Neuronal stem cell (in vitro differentiated cells): ENCODE measurements at regions not wholly inside any gene's neighbourhood (a gene's known extent, or its start where the extent isn't known, plus 50 kb on each side); places are given as distances from the start of the nearest gene placed in this dataset.

Experiments used
- DNase-seq: peaks from one replicate; pipeline ENCODE4 v3.0.0-alpha.2; 2013; ENCODE audit warnings: low spot score
- H2AFZ ChIP-seq: one replicate; pipeline ENCODE4 v1.6.1; 2013; ENCODE audit warnings: mild to moderate bottlenecking, low read length, inconsistent platforms
- H2AK5ac ChIP-seq: 2 replicates; pipeline ENCODE4 v1.6.1; 2013; ENCODE audit warnings: low read depth, mild to moderate bottlenecking, inconsistent platforms, low read length, moderate library complexity, mixed read lengths
- H2BK120ac ChIP-seq: 2 replicates; pipeline ENCODE4 v1.6.1; 2013; ENCODE audit warnings: low read depth, mild to moderate bottlenecking, inconsistent platforms, low read length, moderate library complexity, mixed read lengths
- H2BK12ac ChIP-seq: one replicate; pipeline ENCODE4 v1.6.1; 2013; ENCODE audit warnings: low read length, inconsistent platforms
- H2BK15ac ChIP-seq: 2 replicates; pipeline ENCODE4 v1.6.1; 2013; ENCODE audit warnings: mild to moderate bottlenecking, low read length, inconsistent platforms, mixed read lengths
- H2BK5ac ChIP-seq: one replicate; pipeline ENCODE4 v1.6.1; 2013; ENCODE audit warnings: inconsistent platforms, mild to moderate bottlenecking, low read length, moderate library complexity
- H3K14ac ChIP-seq: one replicate; pipeline ENCODE4 v1.6.1; 2013; ENCODE audit warnings: low read length, inconsistent platforms
- H3K18ac ChIP-seq: 2 replicates; pipeline ENCODE4 v1.6.1; 2013; ENCODE audit warnings: low read length, inconsistent platforms
- H3K23ac ChIP-seq: 2 replicates; pipeline ENCODE4 v1.6.1; 2013; ENCODE audit warnings: low read depth, mild to moderate bottlenecking, mixed read lengths, low read length, inconsistent platforms; ENCODE audit not compliant: poor library complexity
- H3K27ac ChIP-seq: replicated peaks from 3 replicates; pipeline ENCODE4 v1.5.1; 2013; ENCODE audit warnings: low read length, inconsistent platforms
- H3K27me3 ChIP-seq, 3 experiments: 2 replicates each; pipeline ENCODE4 v1.6.1; 2013; ENCODE audit warnings: low read length in 3 of 3, mild to moderate bottlenecking in 2 of 3, inconsistent platforms in 1 of 3, low read depth in 1 of 3, mixed read lengths in 1 of 3, moderate library complexity in 1 of 3; ENCODE audit not compliant: control insufficient read depth in 3 of 3, insufficient read depth in 3 of 3
- H3K36me3 ChIP-seq, 2 donors: replicated peaks in 1 of 2; 2 replicates each; pipeline ENCODE4 v1.6.1; 2013; ENCODE audit warnings: low read length in 2 of 2; ENCODE audit not compliant: control insufficient read depth in 2 of 2, insufficient read depth in 2 of 2
- H3K4ac ChIP-seq: 2 replicates; pipeline ENCODE4 v1.6.1; 2013; ENCODE audit warnings: inconsistent platforms, mild to moderate bottlenecking, low read length, moderate library complexity
- H3K4me1 ChIP-seq, 2 donors: 1 replicate in 1 of 2; 2 replicates in 1 of 2; pipeline ENCODE4 v1.6.1; 2013; ENCODE audit warnings: low read length in 2 of 2, low read depth in 1 of 2; ENCODE audit not compliant: control insufficient read depth in 2 of 2, insufficient read depth in 1 of 2
- H3K4me2 ChIP-seq: one replicate; pipeline ENCODE4 v1.6.1; 2013; ENCODE audit warnings: mild to moderate bottlenecking, low read length, inconsistent platforms; ENCODE audit not compliant: insufficient read depth, poor library complexity, severe bottlenecking
- H3K4me3 ChIP-seq, 2 donors: 2 replicates each; pipeline ENCODE4 v1.5.1; 2013; ENCODE audit warnings: low read length in 2 of 2, mild to moderate bottlenecking in 2 of 2, inconsistent platforms in 1 of 2, moderate library complexity in 1 of 2
- H3K79me1 ChIP-seq: one replicate; pipeline ENCODE4 v1.6.1; 2013; ENCODE audit warnings: low read depth, mild to moderate bottlenecking, inconsistent platforms, low read length, moderate library complexity
- H3K9ac ChIP-seq: one replicate; pipeline ENCODE4 v1.6.1; 2013; ENCODE audit warnings: mild to moderate bottlenecking, low read depth, low read length, inconsistent platforms; ENCODE audit not compliant: poor library complexity
- H3K9me3 ChIP-seq, 2 donors: replicated peaks in 1 of 2; 2 replicates each; pipeline versions ENCODE3 to v1.6.1; 2013; ENCODE audit warnings: low read length in 2 of 2, mild to moderate bottlenecking in 2 of 2, inconsistent platforms in 1 of 2, low read depth in 1 of 2, mixed read lengths in 1 of 2, moderate library complexity in 1 of 2; ENCODE audit not compliant: control insufficient read depth in 2 of 2, insufficient read depth in 1 of 2
- H4K8ac ChIP-seq: one replicate; pipeline ENCODE4 v1.6.1; 2013; ENCODE audit warnings: low read depth, mild to moderate bottlenecking, inconsistent platforms, low read length, moderate library complexity
- H4K91ac ChIP-seq: one replicate; pipeline ENCODE4 v1.6.1; 2013; ENCODE audit warnings: low read length, low read depth, mild to moderate bottlenecking, inconsistent platforms; ENCODE audit not compliant: poor library complexity
- WGBS, 2 donors: extraction: QIAGEN DNeasy Blood & Tissue Kit; methylation state at CpG; one replicate each; pipeline ENCODE4 v1.1.7; 2013; ENCODE audit warnings: missing lambda C conversion rate in 2 of 2, mixed read lengths in 1 of 2; ENCODE audit not compliant: insufficient read length in 2 of 2, insufficient replicate concordance in 1 of 2; ENCODE audit errors: extremely low coverage in 2 of 2; 5-methylcytosine and 5-hydroxymethylcytosine counted together

DNA sequence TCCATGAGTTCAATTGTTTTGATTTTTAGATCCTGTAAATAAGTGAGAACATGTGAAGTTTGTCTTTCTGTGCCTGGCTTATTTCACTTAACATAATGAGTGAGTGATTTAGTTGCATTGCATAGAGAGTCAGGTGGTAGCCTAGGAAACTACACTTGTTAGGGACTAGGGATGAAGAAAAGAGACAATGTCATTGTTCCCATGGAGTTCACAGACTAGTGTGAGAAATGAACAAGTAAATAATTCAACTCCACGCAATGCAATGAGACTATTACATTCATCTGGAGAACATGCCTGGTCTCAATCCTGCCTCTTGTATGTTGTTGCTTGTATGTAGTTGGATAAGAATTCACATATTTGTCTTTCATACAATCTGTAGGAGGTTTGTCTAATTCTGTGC, 76.3 kb upstream of the B3GAT2 start:
- no CpG with 5 or more reads among the region's 1 CpG for WGBS, 2 donors
- no peak for DNase-seq
- no peak overlapping the region for H3K4me2 ChIP-seq
- no peak overlapping the region for H3K18ac ChIP-seq
- no peak overlapping the region for H3K14ac ChIP-seq
- no peak overlapping the region for H3K27ac ChIP-seq
- H2BK120ac ChIP-seq, result no peak overlapping the region
- H4K8ac ChIP-seq, result no peak overlapping the region
- no peaks in the 10 kb centered on the region for H3K9me3 ChIP-seq
- no peak overlapping the region for H2AFZ ChIP-seq
- no peaks in the 10 kb centered on the region for H3K79me1 ChIP-seq
- no peak overlapping the region for H3K4me3 ChIP-seq
- no peak overlapping the region for H2BK12ac ChIP-seq
- H2AK5ac ChIP-seq, result no peak overlapping the region
- peaks cover 2 to 43% of the 10 kb centered on the region in 2 donors for H3K4me1 ChIP-seq
- no peak overlapping the region for H2BK5ac ChIP-seq
- no peaks in the 10 kb centered on the region for H3K27me3 ChIP-seq
- no peak overlapping the region for H2BK15ac ChIP-seq
- no peak overlapping the region for H3K23ac ChIP-seq
- no peaks in the 10 kb centered on the region for H3K36me3 ChIP-seq
- no peak overlapping the region for H3K9ac ChIP-seq
- H4K91ac ChIP-seq, result no peak overlapping the region
- H3K4ac ChIP-seq, result no peak overlapping the region

DNA sequence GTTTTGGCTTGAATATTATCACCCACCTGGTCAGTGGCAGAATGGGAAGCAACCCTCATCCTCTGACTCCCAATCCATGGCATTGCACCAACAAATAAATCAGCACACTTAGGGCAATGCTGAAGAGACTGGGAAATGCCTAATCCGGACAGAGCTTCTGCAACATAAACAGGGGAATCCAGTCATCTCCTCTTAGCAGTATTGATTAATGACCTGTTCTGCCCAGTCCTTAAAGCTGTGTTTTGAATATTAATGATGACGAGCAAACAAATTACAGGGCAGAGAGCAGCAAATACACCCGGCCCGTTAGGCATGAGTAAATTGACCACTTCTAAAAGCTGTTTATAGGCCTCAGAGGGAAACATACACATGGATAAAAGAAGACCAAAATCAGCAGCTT, 77.0 kb upstream of the B3GAT2 start:
- Histone ChIP-seq H3K18ac (no peak overlapping the region), H2AK5ac (no peak overlapping the region), H2BK120ac (no peak overlapping the region), H3K9ac (no peak overlapping the region), H4K91ac (no peak overlapping the region), H3K4me1 (peaks cover 0 to 38% of the 10 kb centered on the region in 2 donors), H3K14ac (no peak overlapping the region), H4K8ac (no peak overlapping the region), H3K36me3 (no peaks in the 10 kb centered on the region), H3K27ac (no peak overlapping the region), H3K27me3 (no peaks in the 10 kb centered on the region), H2BK15ac (no peak overlapping the region), H2AFZ (peak overlapping the region; percentile 41), H3K79me1 (no peaks in the 10 kb centered on the region), H2BK12ac (no peak overlapping the region), H2BK5ac (no peak overlapping the region), H3K4me3 (no peak overlapping the region), H3K9me3 (no peaks in the 10 kb centered on the region), H3K4ac (no peak overlapping the region), H3K4me2 (no peak overlapping the region), H3K23ac (no peak overlapping the region)
- no CpG with 5 or more reads among the region's 4 CpGs for WGBS, 2 donors
- DNase-seq, result no peak

DNA sequence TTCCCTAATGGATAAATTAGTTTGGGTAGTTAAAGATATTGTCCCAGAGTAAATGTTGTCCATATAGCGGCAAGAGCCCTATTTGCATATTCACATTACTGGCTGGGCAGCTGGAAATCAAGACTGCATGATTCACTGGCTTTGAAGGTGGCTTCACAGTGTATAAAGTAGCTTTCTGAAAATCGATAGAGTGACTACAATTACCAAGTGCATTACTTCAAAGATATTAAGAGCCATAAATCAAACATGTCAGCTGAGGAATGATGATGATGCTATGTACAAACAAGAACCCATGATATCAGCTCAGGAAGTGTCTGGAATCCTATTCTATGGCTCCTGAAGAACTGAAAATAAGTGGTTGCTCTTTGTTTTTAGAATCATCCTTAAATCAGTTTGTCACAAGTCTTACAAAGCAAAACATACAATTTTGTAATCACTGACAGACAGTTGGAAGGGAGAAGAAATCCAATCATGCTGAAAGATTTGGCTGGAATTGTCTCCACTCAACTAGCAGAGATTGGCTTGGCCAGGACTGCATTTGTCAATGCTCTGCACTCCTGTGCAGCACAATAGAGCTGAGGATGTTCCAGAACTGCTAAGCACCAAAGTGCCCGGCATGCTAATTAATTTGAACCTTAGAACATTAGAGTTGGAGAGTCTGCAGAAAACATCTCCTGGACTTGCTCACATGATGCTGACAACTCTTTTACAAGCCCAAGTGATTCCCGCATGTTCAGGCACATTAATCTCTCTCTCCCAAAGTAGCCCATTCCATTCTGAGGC, 77.9 kb upstream of the B3GAT2 start:
- Histone ChIP-seq H2BK15ac (no peak overlapping the region), H3K36me3 (no peaks in the 10 kb centered on the region), H3K14ac (no peak overlapping the region), H3K79me1 (no peaks in the 10 kb centered on the region), H2AK5ac (no peak overlapping the region), H4K8ac (no peak overlapping the region), H3K9ac (no peak overlapping the region), H2AFZ (peak overlapping the region; percentile 12), H3K4me2 (no peak overlapping the region), H3K4me1 (peaks cover 0 to 35% of the 10 kb centered on the region in 2 donors), H2BK12ac (no peak overlapping the region), H3K9me3 (no peaks in the 10 kb centered on the region), H3K4me3 (no peak overlapping the region), H2BK5ac (no peak overlapping the region), H3K18ac (no peak overlapping the region), H4K91ac (no peak overlapping the region), H2BK120ac (no peak overlapping the region), H3K23ac (no peak overlapping the region), H3K27me3 (no peaks in the 10 kb centered on the region), H3K27ac (no peak overlapping the region), H3K4ac (no peak overlapping the region)
- no peak for DNase-seq
- WGBS, 2 donors, result no CpG with 5 or more reads among the region's 4 CpGs

DNA sequence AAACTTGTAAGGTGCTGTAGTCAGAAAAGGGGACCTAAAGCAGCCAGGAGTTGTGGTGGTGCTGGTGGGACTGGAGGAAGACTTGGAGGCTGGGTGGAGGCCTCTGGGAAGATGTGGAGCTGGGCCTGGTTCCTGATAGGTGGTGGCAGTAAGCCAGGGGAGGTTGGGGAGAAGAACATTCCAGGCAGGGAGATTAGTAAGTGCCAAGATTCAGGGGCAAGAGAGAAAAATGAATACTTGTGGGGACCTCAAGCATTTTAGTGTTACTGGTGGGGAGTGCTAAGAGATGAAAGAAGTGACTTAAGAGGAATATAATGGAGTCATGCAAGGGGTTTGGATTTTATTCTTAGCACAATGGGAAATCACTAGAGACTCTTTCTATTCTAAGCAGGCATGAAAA, 79.0 kb upstream of the B3GAT2 start:
- Histone ChIP-seq H3K4me2 (no peak overlapping the region), H2AFZ (no peak overlapping the region), H3K4ac (no peak overlapping the region), H3K36me3 (no peaks in the 10 kb centered on the region), H3K4me3 (no peak overlapping the region), H3K4me1 (peaks cover 5 to 38% of the 10 kb centered on the region in 2 donors), H2AK5ac (no peak overlapping the region), H3K27ac (no peak overlapping the region), H3K9me3 (no peaks in the 10 kb centered on the region), H3K79me1 (no peaks in the 10 kb centered on the region), H3K9ac (no peak overlapping the region), H2BK120ac (no peak overlapping the region), H2BK12ac (no peak overlapping the region), H2BK5ac (no peak overlapping the region), H2BK15ac (no peak overlapping the region), H4K91ac (no peak overlapping the region), H3K18ac (no peak overlapping the region), H3K23ac (no peak overlapping the region), H3K14ac (no peak overlapping the region), H3K27me3 (no peaks in the 10 kb centered on the region), H4K8ac (no peak overlapping the region)
- DNase-seq, result no peak
